ENCODE measurements at regions not wholly inside any gene's neighbourhood (a gene's known extent, or its start where the extent isn't known, plus 50 kb on each side); places are given as distances from the start of the nearest gene placed in this dataset.
"Not testable (repeated sequence)": the region's sequence is repeated elsewhere in the genome, so short reads cannot be mapped to it uniquely, and the experiment has no call there.

- DNase-seq (ENCODE audit: low read depth) = no peak
- TF ChIP-seq CTCF (conservative IDR thresholded peaks at IDR 0.05; ENCODE audit: low read depth, low read length) = no peak
- no peak overlapping the region for H3K4me3 ChIP-seq (ENCODE audit: low read depth, low read length)
Measured at GRCh38 chr6:27593861-27594260, 121.0 kb upstream of the ZNF184 start.

GRCh38 chr6:27593200-27593818, 120.4 kb upstream of the ZNF184 start:
- TF ChIP-seq CTCF (conservative IDR thresholded peaks at IDR 0.05; ENCODE audit: low read depth, low read length) = no peak
- H3K4me3 ChIP-seq (ENCODE audit: low read depth, low read length) = peak overlapping the region; percentile 41
- DNase-seq (ENCODE audit: low read depth) = peak; percentile 9

GRCh38 chr6:27592481-27593199, 119.7 kb upstream of the ZNF184 start:
- DNase-seq (ENCODE audit: low read depth) = peak; percentile 79
- peak overlapping the region; percentile 41 for H3K4me3 ChIP-seq (ENCODE audit: low read depth, low read length)

GRCh38 chr6:27591699-27592480, 119.0 kb upstream of the ZNF184 start:
- TF ChIP-seq CTCF (conservative IDR thresholded peaks at IDR 0.05; ENCODE audit: low read depth, low read length) = no peak
- peak; percentile 54 for DNase-seq (ENCODE audit: low read depth)
- peak overlapping the region; percentile 34 for H3K4me3 ChIP-seq (ENCODE audit: low read depth, low read length)

More at GRCh38 chr6:27592481-27593199, 119.7 kb upstream of the ZNF184 start:
- TF ChIP-seq CTCF (conservative IDR thresholded peaks at IDR 0.05; ENCODE audit: low read depth, low read length) = no peak

- not testable (repeated sequence) for H3K4me3 ChIP-seq (ENCODE audit: low read depth, low read length); DNase-seq (ENCODE audit: low read depth)
Measured at GRCh38 chr6:27585316-27585715, 112.4 kb upstream of the ZNF184 start.

- H3K4me3 ChIP-seq (ENCODE audit: low read depth, low read length) = no peak overlapping the region
- TF ChIP-seq CTCF (conservative IDR thresholded peaks at IDR 0.05; ENCODE audit: low read depth, low read length) = no peak
- no peak for DNase-seq (ENCODE audit: low read depth)
Measured at GRCh38 chr6:27584326-27584725, 111.4 kb upstream of the ZNF184 start.

GRCh38 chr6:27582928-27583725, 110.2 kb upstream of the ZNF184 start:
- peak; percentile 72 for DNase-seq (ENCODE audit: low read depth)
- H3K4me3 ChIP-seq (ENCODE audit: low read depth, low read length) = no peak overlapping the region
- TF ChIP-seq CTCF (conservative IDR thresholded peaks at IDR 0.05; ENCODE audit: low read depth, low read length) = no peak

Measured in choroid plexus epithelial cell (primary cell).